GM18526 (cell line): ENCODE measurements at regions not wholly inside any gene's neighbourhood (a gene's known extent, or its start where the extent isn't known, plus 50 kb on each side); places are given as distances from the start of the nearest gene placed in this dataset.

Experiments
- POLR2A ChIP-seq: IDR thresholded peaks from 3 replicates; pipeline ENCODE4 v1.6.1; 2011; ENCODE audit not compliant: insufficient read length; ENCODE audit errors: extremely low read depth

GRCh38 chr7:112940314-112940732 is 146.3 kb downstream of the GPR85 start:
- TF ChIP-seq POLR2A: no peak

DNA sequence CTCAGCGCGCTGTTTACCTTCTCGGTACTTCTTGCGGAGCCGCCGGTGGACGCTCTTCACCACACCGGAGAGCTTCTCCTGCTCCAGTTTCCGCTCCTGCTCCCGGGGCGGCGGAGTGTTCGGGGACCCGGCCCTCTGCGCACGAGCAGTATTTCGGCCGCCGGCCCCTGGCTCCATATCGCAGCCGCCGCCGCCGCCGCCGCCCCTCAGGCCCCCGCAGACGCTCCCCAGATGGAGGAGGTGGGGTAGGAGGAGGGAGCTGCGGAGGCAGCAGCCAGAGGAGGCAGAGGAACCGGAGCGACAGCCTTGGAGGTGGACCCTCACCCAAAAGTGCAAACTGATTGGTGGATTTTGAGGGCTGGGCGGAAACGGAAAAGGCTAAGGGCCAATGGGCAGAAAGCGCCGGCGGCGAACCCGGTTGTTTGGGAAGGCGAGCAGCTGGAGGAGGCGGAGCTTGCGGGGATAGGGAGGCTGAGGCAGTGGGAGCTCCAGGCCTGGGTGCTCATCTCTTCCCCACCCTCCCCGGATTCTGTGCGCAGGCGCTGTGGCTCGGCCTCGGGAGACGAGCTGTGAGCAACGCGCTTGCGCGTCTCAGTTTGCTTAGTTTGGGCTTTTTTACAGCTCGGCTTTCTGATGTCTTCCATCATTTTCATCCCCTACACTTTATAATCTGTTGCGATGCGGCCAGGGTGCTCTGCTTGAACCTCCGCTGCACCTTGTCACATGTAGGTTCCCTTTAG is 146.9 kb downstream of the GPR85 start:
- TF ChIP-seq POLR2A: peak; percentile 65

DNA sequence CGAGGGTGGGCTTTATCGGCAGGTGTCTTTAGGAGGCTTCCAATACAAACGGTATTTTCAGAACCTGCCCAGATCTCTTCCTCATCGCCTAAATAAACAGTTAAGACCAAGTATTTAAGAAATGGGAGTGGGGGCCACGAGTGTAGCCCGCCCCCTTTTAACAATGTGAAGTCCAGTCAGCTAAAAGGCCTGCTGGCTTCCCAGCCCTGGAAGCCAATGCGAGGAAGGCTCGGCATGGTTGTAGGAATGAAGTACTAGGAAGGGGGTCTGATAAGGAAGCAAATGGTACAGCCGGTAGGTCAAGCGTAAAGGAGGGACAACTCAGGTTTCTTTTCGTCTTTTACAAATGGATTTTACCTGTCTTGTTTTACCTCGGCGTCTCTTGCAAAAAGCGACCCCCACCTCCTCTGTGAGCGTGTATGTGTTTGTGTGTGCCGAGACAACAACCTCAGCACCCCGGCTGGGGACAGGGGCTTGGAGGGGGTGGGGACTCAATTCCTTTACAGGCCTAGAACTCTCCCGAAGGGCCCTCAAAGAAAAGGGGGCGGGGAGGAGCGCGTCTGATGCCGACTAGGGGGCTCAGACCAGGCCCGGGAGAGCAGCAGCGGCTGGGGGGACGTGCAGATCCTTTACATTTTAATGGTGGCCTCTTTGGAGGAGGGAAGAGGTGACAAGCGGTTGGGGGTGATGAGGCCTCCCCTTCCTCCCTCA is 147.6 kb downstream of the GPR85 start:
- no peak for TF ChIP-seq POLR2A

- no peak for TF ChIP-seq POLR2A
Observed at GRCh38 chr7:112937651-112938415, 147.6 kb upstream of the TMEM168 start.

- no peak for TF ChIP-seq POLR2A
Observed at GRCh38 chr7:112933598-112933997, 143.4 kb upstream of the TMEM168 start.

DNA sequence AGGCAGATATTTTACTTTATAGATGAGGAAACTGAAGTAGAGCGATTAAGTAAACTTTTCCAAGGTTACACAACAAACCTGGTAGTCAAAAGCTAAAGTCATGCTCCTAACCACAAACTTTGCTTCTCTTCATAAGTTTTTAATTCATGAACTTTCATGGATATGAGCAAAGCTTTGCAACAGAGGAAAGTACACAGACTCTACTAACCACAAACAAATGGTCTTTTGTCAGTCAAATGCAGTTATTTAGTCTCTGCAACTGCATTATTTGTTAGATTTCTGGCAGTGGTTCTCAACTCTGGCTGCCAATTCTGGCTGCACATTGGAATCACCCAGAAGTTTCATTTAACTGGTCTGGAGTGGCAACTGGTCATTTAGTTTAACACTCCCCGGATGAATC is 140.6 kb upstream of the TMEM168 start:
- TF ChIP-seq POLR2A: no peak

DNA sequence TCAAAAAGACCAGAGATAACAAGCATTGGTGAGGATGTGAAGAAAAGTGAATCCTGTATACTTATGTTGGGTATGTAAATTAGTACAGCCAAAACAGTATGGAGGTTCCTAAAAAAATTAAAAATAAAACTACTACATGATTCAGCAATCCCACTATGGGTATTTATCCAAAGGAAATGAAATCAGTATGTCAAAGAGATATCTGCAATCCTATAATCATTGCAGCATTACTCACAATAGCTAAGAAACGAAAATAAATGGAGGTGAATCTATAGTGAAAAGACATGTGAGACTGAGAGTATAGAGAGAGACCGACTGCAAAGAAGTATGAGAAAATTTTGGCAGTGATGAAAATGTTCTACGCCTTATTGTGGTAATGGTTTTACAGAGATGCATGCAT is 139.2 kb upstream of the TMEM168 start:
- TF ChIP-seq POLR2A: no peak

DNA sequence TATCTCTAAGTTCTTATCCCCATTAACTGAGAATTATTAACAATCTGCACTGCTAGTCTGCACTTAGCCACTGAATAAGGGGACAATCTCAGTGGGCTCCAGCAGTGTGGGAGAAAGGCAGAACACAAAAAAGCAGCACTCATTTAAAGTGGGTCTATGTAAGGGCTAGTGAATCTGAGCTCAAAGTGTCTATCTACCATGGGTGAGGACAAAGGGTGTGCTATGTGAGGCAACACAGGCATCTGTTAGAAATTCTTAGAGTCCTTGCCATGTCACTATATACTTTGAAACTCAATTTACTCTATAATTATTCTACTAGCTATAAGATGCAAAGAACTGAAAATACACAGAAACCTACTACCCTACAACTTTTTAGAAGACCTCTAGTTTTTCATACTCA is 135.8 kb upstream of the TMEM168 start:
- TF ChIP-seq POLR2A: no peak

DNA sequence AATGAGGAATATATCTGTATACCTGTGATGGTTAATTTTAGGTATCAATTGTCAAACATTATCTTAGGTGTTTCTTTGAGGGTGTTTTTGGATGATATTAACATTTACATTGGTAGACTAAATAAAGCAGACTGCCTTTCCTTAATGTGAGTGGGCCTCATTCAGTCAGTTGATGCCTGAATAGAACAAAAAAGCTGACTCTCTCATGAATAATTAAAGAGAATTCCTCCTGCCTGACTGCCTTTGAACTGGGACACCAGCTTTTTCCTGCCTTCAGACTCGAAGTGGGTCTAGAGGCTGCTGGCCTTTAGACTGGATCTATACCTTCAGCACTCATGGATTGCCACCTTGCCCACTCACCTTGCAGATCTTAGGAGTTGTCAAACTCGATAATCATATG is 117.9 kb upstream of the TMEM168 start:
- no peak for TF ChIP-seq POLR2A

- no peak for TF ChIP-seq POLR2A
Observed at GRCh38 chr7:112907658-112908057, 117.5 kb upstream of the TMEM168 start.

DNA sequence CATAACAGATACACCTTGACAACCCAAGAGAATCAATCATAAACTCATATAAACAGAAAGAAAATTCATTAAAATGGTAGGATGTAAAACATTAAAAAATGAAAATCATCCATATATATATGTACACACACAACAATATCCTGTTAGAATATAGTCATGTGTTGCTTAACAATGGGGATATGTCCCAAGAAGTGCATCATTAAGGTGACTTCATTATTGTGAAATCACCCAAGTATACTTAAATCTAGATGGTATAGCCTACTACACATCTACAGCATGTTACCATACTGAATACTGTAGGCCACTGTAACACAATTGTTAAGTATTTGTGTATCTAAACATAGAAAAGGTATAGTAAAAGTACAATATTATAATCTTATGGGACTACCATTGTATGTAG is 115.8 kb upstream of the TMEM168 start:
- TF ChIP-seq POLR2A: no peak

GRCh38 chr7:112905413-112905812 is 115.2 kb upstream of the TMEM168 start:
- no peak for TF ChIP-seq POLR2A

- no peak for TF ChIP-seq POLR2A
Observed at GRCh38 chr7:112898432-112899290, 108.5 kb upstream of the TMEM168 start.

DNA sequence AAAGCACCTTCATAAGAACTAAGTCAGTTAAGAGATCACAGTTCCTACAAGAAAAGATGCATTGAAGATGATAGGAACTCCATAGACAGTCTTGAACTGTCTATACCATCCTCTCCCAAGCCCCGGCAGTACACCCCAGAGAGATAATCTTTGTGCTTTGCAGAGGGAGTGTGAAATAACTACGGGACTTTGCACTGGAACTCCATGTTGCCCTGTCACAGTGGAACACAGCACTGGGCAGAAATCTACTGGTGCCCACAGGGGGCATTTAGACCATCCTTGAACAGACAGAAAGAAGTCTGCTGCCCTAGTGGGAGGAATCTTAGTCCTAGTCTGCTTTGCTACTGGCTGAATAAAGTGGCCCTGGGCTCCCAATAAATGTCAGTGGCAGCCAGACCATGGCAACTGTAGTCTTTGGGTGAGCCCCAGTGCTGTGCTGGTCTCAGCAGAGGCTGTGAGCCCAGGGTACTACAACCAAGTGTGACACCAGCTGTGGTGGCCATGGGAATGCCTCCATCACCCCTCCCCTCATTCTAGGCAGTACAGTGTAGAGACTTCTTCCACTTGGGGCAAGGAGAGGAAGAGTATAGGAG is 107.7 kb upstream of the TMEM168 start:
- no peak for TF ChIP-seq POLR2A
